ENCODE measurements at regions not wholly inside any gene's neighbourhood (a gene's known extent, or its start where the extent isn't known, plus 50 kb on each side); places are given as distances from the start of the nearest gene placed in this dataset.

DNA sequence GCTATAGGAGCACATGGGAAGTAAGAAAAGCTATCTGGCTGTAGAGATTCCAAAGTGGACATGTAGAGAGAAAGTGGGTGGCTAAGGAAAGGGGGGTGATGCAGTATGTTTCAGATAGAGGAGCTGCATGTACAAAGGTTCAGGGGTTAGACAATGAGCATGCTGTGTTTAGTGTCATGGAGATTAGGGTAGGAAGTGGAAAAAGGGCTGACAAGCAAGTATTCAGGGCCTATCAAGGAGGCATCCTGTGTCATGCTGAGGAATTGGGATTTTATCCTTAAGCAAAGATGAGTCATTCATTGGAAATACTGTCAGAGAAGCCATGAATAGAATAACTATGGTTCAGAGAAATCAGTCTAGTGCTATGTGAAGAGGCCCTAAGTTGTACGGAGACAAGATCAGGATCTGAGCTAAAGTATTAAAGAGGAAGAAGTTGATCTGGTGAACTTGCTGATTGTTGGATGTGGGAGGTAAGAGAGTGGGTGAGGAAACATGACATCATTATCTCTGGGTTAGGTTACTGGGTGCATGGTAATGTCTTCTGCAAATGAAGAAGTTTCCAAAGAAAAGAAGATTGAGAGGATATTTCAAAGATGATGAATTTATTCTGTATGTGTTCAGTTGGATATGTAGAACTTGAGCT is 176.7 kb upstream of the GOLIM4 start:
- H3K9me3 ChIP-seq (replicated peaks; ENCODE audit: insufficient read depth, low read length): no peaks in the 10 kb centered on the region

DNA sequence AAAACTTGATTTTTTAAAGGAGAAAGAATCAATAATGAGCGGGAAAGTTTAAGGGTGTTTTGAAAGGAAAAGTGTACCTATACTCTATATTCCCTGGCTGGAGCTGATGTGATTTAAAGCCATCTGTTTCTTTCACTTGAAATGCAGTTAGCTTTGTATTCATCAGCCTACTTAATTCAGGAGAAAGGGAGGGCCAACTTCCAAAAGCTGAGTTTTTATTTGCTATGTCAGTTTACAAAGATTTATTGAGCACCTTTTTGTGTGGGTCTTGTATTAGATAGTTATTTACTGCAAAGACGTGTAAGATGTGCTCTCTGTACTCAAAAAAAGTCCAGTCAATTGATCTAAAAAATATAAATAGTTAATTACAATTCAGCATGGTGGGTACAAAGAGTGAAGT is 176.2 kb upstream of the GOLIM4 start:
- Histone ChIP-seq H2AFZ (ENCODE audit: low read length) (no peak overlapping the region), H3K9ac (ENCODE audit: low read length) (no peak overlapping the region), H4K20me1 (ENCODE audit: insufficient read depth, low read length) (no peaks in the 10 kb centered on the region), H3K36me3 (replicated peaks; ENCODE audit: insufficient read depth, low read length) (no peaks in the 10 kb centered on the region), H3K4me3 (ENCODE audit: low read length) (no peak overlapping the region), H3K4me1 (ENCODE audit: low read length) (no peaks in the 10 kb centered on the region), H3K9me3 (replicated peaks; ENCODE audit: insufficient read depth, low read length) (no peaks in the 10 kb centered on the region), H3K27me3 (replicated peaks; ENCODE audit: insufficient read depth, low read length) (peaks cover 5% of the 10 kb centered on the region; the same call in 1 of the 2 replicates), H3K79me2 (ENCODE audit: low read length) (no peaks in the 10 kb centered on the region), H3K4me2 (ENCODE audit: low read depth, low read length) (no peak overlapping the region), H3K27ac (ENCODE audit: low read length) (no peak overlapping the region), H3F3A (ENCODE audit: insufficient read depth, low read length) (no peaks in the 10 kb centered on the region), H3K9me2 (replicated peaks; ENCODE audit: insufficient read depth, low read length) (no peaks in the 10 kb centered on the region)
- no peak for DNase-seq
- TF ChIP-seq CTCF (IDR thresholded peaks at IDR 0.05; ENCODE audit: low read length) (no peak), EZH2phosphoT487 (IDR thresholded peaks at IDR 0.05; ENCODE audit: low read length) (no peak)

More for the DNA sequence above, 176.7 kb upstream of the GOLIM4 start:
- no peaks in the 10 kb centered on the region for H4K20me1 ChIP-seq (ENCODE audit: insufficient read depth, low read length)
- no peaks in the 10 kb centered on the region for H3K79me2 ChIP-seq (ENCODE audit: low read length)
- H3K9ac ChIP-seq (ENCODE audit: low read length): no peak overlapping the region
- H3K4me2 ChIP-seq (ENCODE audit: low read depth, low read length): no peak overlapping the region
- no peak for TF ChIP-seq CTCF (IDR thresholded peaks at IDR 0.05; ENCODE audit: low read length)
- TF ChIP-seq EZH2phosphoT487 (IDR thresholded peaks at IDR 0.05; ENCODE audit: low read length): no peak
- no peak for TF ChIP-seq EZH2 (optimal IDR thresholded peaks at IDR 0.05; ENCODE audit: low read depth, low read length)
- no peak overlapping the region for H2AFZ ChIP-seq (ENCODE audit: low read length)
- H3K4me1 ChIP-seq (ENCODE audit: low read length): no peaks in the 10 kb centered on the region
- no peaks in the 10 kb centered on the region for H3F3A ChIP-seq (ENCODE audit: insufficient read depth, low read length)
- no peak overlapping the region for H3K27ac ChIP-seq (ENCODE audit: low read length)
- H3K9me2 ChIP-seq (replicated peaks; ENCODE audit: insufficient read depth, low read length): no peaks in the 10 kb centered on the region
- no peak for DNase-seq
- H3K27me3 ChIP-seq (replicated peaks; ENCODE audit: insufficient read depth, low read length): peaks cover 5% of the 10 kb centered on the region; the same call in 1 of the 2 replicates
- H3K4me3 ChIP-seq (ENCODE audit: low read length): no peak overlapping the region
- H3K36me3 ChIP-seq (replicated peaks; ENCODE audit: insufficient read depth, low read length): no peaks in the 10 kb centered on the region

DNA sequence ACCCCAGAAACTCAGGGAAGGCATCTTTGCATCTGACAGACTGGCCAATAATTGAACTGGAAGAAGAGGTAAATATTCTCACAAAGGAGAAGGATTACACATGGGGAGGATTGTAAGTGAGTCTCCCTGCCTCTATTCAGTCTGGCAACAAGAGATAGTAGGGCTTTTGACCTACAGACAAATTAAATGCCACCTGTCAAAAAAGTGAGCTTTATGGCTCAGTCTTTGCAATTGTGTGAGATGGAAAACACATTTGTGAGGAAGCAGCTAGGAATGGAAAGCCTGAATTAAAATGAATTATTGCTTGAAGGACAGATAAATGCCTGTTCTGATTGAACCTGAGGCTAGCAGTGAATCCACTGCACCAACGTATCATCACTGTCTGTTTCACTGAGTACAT is 173.3 kb upstream of the GOLIM4 start:
- Histone ChIP-seq H3K4me3 (ENCODE audit: low read length) (no peak overlapping the region), H4K20me1 (ENCODE audit: insufficient read depth, low read length) (no peaks in the 10 kb centered on the region), H3F3A (ENCODE audit: insufficient read depth, low read length) (no peaks in the 10 kb centered on the region), H3K4me1 (ENCODE audit: low read length) (no peaks in the 10 kb centered on the region), H3K27me3 (replicated peaks; ENCODE audit: insufficient read depth, low read length) (no peaks in the 10 kb centered on the region), H3K4me2 (ENCODE audit: low read depth, low read length) (no peak overlapping the region), H3K9ac (ENCODE audit: low read length) (no peak overlapping the region), H3K9me3 (replicated peaks; ENCODE audit: insufficient read depth, low read length) (no peaks in the 10 kb centered on the region), H3K79me2 (ENCODE audit: low read length) (no peaks in the 10 kb centered on the region), H2AFZ (ENCODE audit: low read length) (no peak overlapping the region), H3K27ac (ENCODE audit: low read length) (no peak overlapping the region), H3K36me3 (replicated peaks; ENCODE audit: insufficient read depth, low read length) (no peaks in the 10 kb centered on the region), H3K9me2 (replicated peaks; ENCODE audit: insufficient read depth, low read length) (no peaks in the 10 kb centered on the region)
- TF ChIP-seq CTCF (IDR thresholded peaks at IDR 0.05; ENCODE audit: low read length) (no peak), EZH2phosphoT487 (IDR thresholded peaks at IDR 0.05; ENCODE audit: low read length) (no peak), EZH2 (optimal IDR thresholded peaks at IDR 0.05; ENCODE audit: low read depth, low read length) (no peak)
- DNase-seq: no peak

Data from MM.1S (cell line).